ENCODE measurements at regions not wholly inside any gene's neighbourhood (a gene's known extent, or its start where the extent isn't known, plus 50 kb on each side); places are given as distances from the start of the nearest gene placed in this dataset.

- TF ChIP-seq CTCF (IDR thresholded peaks at IDR 0.05; ENCODE audit: low read depth, low read length, missing input control) (no peak), REST (IDR thresholded peaks at IDR 0.05) (no peak), FOXA1 (IDR thresholded peaks at IDR 0.05) (no peak), RAD21 (IDR thresholded peaks at IDR 0.05) (no peak), SP1 (IDR thresholded peaks at IDR 0.05) (no peak), MAX (IDR thresholded peaks at IDR 0.05) (no peak), TAF1 (conservative IDR thresholded peaks at IDR 0.05) (no peak), RXRA (IDR thresholded peaks at IDR 0.05) (no peak)
Measured at GRCh38 chr21:25416669-25417068, 190.6 kb downstream of the MRPL39 start.
